GM12801 (cell line): ENCODE measurements at regions not wholly inside any gene's neighbourhood (a gene's known extent, or its start where the extent isn't known, plus 50 kb on each side); places are given as distances from the start of the nearest gene placed in this dataset.

Source experiments
- TF ChIP-seq, protein P1 (sequence below): IDR thresholded peaks from one replicate; pipeline ENCODE4 v1.5.1; 2011; ENCODE audit warnings: control low read depth; ENCODE audit not compliant: insufficient read length; ENCODE audit errors: extremely low read depth

DNA sequence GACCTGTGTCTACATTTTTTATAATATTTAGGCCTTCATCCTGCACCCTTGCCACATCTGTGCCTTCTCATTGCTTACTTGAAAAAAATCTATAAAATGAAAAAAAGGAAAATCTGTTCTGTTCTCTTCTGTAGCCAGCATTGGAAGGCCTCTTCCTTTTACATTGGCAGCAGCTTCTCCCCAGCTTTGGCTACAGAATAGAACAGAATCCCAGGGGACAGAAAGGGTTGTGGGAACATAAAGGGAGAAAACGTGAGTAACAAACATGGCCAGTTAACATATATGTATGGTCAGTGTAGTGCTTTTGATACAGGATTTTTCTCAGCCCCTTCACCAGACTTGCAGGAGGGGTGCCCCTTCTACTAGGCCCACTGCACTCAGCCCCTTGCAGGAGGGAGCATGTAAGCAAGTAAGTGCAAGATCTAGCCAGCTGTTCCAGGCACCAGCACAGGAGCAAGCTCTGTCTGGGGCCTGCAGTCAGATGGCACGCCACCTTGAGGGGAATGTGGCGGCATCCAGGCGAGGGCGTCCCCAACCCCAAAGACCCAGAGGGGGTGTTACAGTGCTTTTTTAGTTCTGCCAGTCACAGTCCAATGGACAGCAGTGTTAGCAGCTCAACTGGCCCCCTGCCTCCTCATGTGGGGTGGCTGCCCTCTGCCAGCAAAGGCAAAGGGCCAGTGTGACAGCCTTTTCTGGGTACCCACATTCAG, 330.5 kb upstream of the ZNF462 start:
- TF ChIP-seq, protein P1, sequence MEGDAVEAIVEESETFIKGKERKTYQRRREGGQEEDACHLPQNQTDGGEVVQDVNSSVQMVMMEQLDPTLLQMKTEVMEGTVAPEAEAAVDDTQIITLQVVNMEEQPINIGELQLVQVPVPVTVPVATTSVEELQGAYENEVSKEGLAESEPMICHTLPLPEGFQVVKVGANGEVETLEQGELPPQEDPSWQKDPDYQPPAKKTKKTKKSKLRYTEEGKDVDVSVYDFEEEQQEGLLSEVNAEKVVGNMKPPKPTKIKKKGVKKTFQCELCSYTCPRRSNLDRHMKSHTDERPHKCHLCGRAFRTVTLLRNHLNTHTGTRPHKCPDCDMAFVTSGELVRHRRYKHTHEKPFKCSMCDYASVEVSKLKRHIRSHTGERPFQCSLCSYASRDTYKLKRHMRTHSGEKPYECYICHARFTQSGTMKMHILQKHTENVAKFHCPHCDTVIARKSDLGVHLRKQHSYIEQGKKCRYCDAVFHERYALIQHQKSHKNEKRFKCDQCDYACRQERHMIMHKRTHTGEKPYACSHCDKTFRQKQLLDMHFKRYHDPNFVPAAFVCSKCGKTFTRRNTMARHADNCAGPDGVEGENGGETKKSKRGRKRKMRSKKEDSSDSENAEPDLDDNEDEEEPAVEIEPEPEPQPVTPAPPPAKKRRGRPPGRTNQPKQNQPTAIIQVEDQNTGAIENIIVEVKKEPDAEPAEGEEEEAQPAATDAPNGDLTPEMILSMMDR = no peak

DNA sequence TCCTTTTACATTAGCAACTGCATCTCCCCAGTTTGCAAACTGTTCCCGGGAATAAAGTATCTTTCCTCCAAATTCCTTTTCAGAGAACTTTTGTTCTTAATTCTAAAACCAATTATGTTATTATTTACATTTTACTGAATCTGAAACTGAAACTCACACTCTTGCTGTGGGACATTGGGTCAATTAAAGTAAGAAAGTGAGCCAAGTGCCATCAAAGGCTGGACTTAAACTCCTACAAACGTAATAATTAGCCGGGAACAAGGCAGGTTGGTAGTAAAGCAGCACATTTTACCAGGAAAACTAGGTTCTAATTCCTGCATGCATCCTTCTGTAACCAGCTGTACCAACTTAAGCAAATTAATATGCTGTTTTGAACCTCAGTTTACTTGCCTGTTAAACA, 328.2 kb upstream of the ZNF462 start:
- TF ChIP-seq, protein P1 = no peak

DNA sequence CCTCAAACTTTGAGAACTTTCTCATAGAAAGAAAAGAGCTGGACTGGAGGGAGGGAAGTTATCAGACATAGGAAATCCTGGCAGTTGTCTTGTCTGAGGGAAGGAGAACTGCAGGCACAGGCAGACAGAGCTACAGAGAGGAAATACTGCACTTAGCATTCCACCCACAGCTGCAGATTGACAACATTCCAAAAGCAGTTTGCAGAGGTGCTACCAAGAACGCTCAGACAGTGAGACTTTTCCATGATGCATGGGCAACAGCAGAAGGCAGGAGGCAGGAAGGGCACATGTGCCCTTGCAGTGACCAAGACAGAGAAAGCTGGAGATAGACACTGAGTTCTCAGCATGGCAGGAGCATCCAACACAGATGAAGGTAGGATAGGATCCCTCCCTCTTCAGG, 327.5 kb upstream of the ZNF462 start:
- TF ChIP-seq, protein P1 = no peak

DNA sequence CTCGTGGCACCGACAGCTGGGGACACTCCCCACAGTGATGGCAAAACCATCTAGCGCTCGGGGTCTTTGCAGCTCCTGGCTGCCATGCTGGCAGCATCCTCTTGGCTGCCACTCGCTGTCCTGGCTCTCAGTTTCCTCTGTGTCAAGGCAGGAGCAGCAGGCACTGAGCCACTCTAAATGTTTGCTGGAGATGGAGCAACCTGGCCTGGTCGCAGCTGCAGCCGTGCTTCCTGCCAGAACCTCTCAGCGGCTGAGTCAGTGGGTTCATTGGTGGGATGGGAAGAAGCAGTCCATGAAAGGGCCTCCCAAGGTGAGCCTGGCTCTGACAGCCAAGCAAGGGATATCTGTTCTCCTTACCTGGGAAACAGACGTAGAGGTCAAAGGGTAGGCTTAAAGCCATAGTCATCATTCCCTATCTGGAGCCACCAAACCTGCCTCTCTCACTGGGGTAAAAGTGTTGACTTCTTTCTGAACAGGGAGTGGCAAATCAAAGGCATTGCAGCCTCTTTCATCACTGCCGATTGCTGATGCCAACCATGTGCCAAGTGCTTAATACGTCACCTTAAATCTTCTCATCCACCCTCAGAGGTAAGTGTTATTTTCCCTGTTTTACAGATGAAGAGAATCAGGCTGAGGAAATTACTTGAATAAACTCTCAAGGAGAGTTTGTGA, 304.8 kb upstream of the ZNF462 start:
- TF ChIP-seq, protein P1 = no peak

DNA sequence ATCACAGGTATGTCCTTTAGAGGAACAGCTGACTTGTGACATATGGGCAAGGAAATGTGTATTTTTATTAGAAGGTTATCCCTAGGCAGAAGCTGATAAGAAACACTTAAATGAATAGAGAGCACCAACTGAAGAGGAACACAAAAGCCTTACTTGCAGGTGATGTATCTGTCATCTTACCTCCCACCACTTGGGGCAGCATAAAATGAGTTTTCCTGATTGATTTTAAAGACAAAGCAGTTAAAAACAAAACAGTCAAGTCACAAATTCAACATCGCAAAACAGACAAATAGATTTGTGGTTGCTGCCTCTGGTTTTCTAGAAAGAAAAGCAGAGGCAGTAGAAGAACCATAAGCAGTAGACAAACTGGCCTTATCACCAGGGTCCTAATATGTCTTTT, 302.4 kb upstream of the ZNF462 start:
- TF ChIP-seq, protein P1 = no peak

DNA sequence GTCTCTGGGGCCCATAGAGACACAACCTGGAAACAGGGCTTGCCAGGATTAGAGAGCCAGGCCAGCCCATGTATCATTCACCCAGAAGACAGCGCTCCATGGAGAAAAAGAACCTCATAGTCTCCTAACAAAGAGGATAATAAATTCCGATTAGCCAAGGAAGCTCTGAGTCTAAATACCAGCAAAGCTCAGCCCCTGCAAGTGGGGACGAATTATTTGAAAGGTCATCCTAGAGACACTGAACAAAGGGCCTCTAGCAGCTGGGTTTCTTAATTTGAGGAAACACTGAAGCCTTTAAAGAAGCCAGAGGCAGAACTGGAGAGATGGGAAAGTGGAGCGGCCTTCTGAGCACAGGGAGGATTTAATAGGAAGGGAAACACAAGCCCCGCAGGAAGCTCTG, 287.1 kb upstream of the ZNF462 start:
- TF ChIP-seq, protein P1 = no peak

DNA sequence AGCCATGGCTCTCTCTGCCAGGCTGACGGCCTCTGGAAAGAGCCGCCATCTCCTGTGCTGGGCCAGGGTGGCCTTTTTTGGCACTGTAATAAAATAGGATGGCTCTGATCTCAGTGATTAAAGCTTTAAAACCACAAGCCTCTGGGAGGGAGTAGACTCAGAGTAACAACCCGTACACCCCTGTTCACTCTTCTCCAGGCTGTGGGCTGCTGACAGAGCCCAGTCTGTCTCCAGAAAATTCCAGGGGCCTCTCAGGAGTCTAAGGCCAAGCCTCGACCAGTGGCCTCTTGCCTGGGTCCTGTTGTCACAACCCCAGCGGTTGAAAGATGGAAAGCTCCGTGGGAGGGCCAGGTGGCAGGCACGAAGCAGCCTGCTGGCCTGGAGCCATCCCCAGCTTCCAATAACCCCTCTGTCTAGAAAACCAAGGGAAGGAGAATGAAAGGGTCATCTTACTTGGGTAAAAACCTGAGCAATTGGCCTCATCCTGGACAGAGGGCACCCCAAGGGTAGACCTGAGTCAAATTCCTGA, 286.7 kb upstream of the ZNF462 start:
- TF ChIP-seq, protein P1 = no peak
